ENCODE measurements at regions not wholly inside any gene's neighbourhood (a gene's known extent, or its start where the extent isn't known, plus 50 kb on each side); places are given as distances from the start of the nearest gene placed in this dataset.

- H3K36me3 ChIP-seq (ENCODE audit: control insufficient read depth in 2 of 3, insufficient read depth in 3 of 3, low read length in 3 of 3): no peaks in the 10 kb centered on the region
- H3K27me3 ChIP-seq (ENCODE audit: control insufficient read depth, insufficient read depth, low read length): no peaks in the 10 kb centered on the region
- DNase-seq (no peak), FAIRE-seq (no peak)
- no peaks in the 10 kb centered on the region for H3K9me3 ChIP-seq (ENCODE audit: control insufficient read depth in 2 of 3, insufficient read depth in 1 of 3, low read length in 3 of 3)
- H3K4me3 ChIP-seq (ENCODE audit: low read length in 3 of 3): no peak overlapping the region
- H3K9ac ChIP-seq (ENCODE audit: low read length in 3 of 3): no peak overlapping the region
- peaks cover 0 to 16% (median 0%) of the 10 kb centered on the region in 3 donors for H3K4me1 ChIP-seq (ENCODE audit: control insufficient read depth in 2 of 3, insufficient read depth in 2 of 3, low read depth in 1 of 3, low read length in 3 of 3)
- H3K27ac ChIP-seq (ENCODE audit: low read depth in 2 of 2, low read length in 2 of 2): no peak overlapping the region
- TF ChIP-seq CTCF (IDR thresholded peaks at IDR 0.05; ENCODE audit: borderline replicate concordance, extremely low read depth, insufficient read depth): no peak
- intact Hi-C loops (cut with DNase I): no loop called here
Measured at GRCh38 chr19:56956503-56957226, 116.1 kb upstream of the PEG3 start.

GRCh38 chr19:56959205-56959604, 118.7 kb upstream of the PEG3 start:
- Histone ChIP-seq H3K4me3 (ENCODE audit: low read length in 3 of 3) (no peak overlapping the region), H3K9ac (ENCODE audit: low read length in 3 of 3) (no peak overlapping the region), H3K4me1 (ENCODE audit: control insufficient read depth in 2 of 3, insufficient read depth in 2 of 3, low read depth in 1 of 3, low read length in 3 of 3) (peaks cover 0 to 7% (median 0%) of the 10 kb centered on the region in 3 donors), H3K27ac (ENCODE audit: low read depth in 2 of 2, low read length in 2 of 2) (no peak overlapping the region), H3K36me3 (ENCODE audit: control insufficient read depth in 2 of 3, insufficient read depth in 3 of 3, low read length in 3 of 3) (no peaks in the 10 kb centered on the region), H3K27me3 (ENCODE audit: control insufficient read depth, insufficient read depth, low read length) (no peaks in the 10 kb centered on the region), H3K9me3 (ENCODE audit: control insufficient read depth in 2 of 3, insufficient read depth in 1 of 3, low read length in 3 of 3) (no peaks in the 10 kb centered on the region)
- no peak for TF ChIP-seq CTCF (IDR thresholded peaks at IDR 0.05; ENCODE audit: borderline replicate concordance, extremely low read depth, insufficient read depth)
- intact Hi-C loops (cut with DNase I): no loop called here
- DNase-seq (no peak), FAIRE-seq (no peak)

GRCh38 chr19:56960959-56961543, 120.5 kb upstream of the PEG3 start:
- TF ChIP-seq CTCF (IDR thresholded peaks at IDR 0.05; ENCODE audit: borderline replicate concordance, extremely low read depth, insufficient read depth): no peak
- Histone ChIP-seq H3K4me3 (ENCODE audit: low read length in 3 of 3) (no peak overlapping the region), H3K36me3 (ENCODE audit: control insufficient read depth in 2 of 3, insufficient read depth in 3 of 3, low read length in 3 of 3) (no peaks in the 10 kb centered on the region), H3K4me1 (ENCODE audit: control insufficient read depth in 2 of 3, insufficient read depth in 2 of 3, low read depth in 1 of 3, low read length in 3 of 3) (peaks cover 0 to 7% (median 0%) of the 10 kb centered on the region in 3 donors), H3K27me3 (ENCODE audit: control insufficient read depth, insufficient read depth, low read length) (no peaks in the 10 kb centered on the region), H3K27ac (ENCODE audit: low read depth in 2 of 2, low read length in 2 of 2) (no peak overlapping the region), H3K9ac (ENCODE audit: low read length in 3 of 3) (no peak overlapping the region), H3K9me3 (ENCODE audit: control insufficient read depth in 2 of 3, insufficient read depth in 1 of 3, low read length in 3 of 3) (no peaks in the 10 kb centered on the region)
- DNase-seq: no peak
- FAIRE-seq: no peak
- intact Hi-C loops (cut with DNase I): no loop called here

Measured in kidney (tissue), 13 donors.